Adrenal gland (tissue), 9 donors: ENCODE measurements at regions not wholly inside any gene's neighbourhood (a gene's known extent, or its start where the extent isn't known, plus 50 kb on each side); places are given as distances from the start of the nearest gene placed in this dataset.

ENCODE experiments used
- DNase-seq, 7 donors: peaks; one replicate each; pipeline ENCODE4 v3.0.0-alpha.2; 2019 to 2020
- H3K27ac ChIP-seq, 5 donors: fragments of 200-600 bp; sonication (generic) in 4 of 5; 1 replicate in 3 of 5; 2 replicates in 2 of 5; pipeline versions ENCODE4 v1.5.1 to v1.8.0; 2016 to 2020; ENCODE audit warnings: mild to moderate bottlenecking in 1 of 5
- H3K27me3 ChIP-seq: fragments of 200-600 bp; 2 replicates; pipeline ENCODE4 v1.8.0; 2021
- H3K36me3 ChIP-seq, 2 donors: fragments of 200-600 bp; replicated peaks in 1 of 2; 1 replicate in 1 of 2; 2 replicates in 1 of 2; pipeline versions ENCODE4 v1.5.1 to v1.8.0; 2018 to 2022
- H3K4me1 ChIP-seq, 2 donors: fragments of 200-600 bp; replicated peaks in 1 of 2; 1 replicate in 1 of 2; 2 replicates in 1 of 2; pipeline versions ENCODE4 v1.5.1 to v1.8.0; 2018 to 2021
- H3K4me3 ChIP-seq, 4 donors: fragments of 200-600 bp; sonication (generic) in 3 of 4; one replicate each; pipeline ENCODE4 v1.5.1; 2016 to 2018
- H3K9me3 ChIP-seq, 3 donors: fragments of 200-600 bp; sonication (generic) in 1 of 3; replicated peaks in 1 of 3; 1 replicate in 2 of 3; 2 replicates in 1 of 3; pipeline versions ENCODE4 v1.5.1 to v1.8.0; 2016 to 2021
- CTCF ChIP-seq, 6 experiments: fragments of 450-650 bp in 4 of 6; fragments of 200-600 bp in 2 of 6; sonication (generic) in 1 of 6; IDR thresholded peaks; 1 replicate in 5 of 6; 2 replicates in 1 of 6; pipeline versions ENCODE4 v1.5.1 to v1.8.0; 2016 to 2021; ENCODE audit warnings: antibody characterized with exemption in 6 of 6, mild to moderate bottlenecking in 2 of 6, moderate library complexity in 1 of 6
- POLR2A ChIP-seq, 2 donors: fragments of 450-650 bp; IDR thresholded peaks; one replicate each; pipeline ENCODE4 v1.6.1; 2017; ENCODE audit warnings: antibody characterized with exemption in 2 of 2, mild to moderate bottlenecking in 2 of 2, moderate library complexity in 1 of 2
- WGBS, 4 donors: extraction: QIAGEN DNeasy Blood & Tissue Kit in 2 of 4; methylation state at CpG; one replicate each; pipeline versions ENCODE4 v1.1.5 to v1.1.7; 2013 to 2017; 5-methylcytosine and 5-hydroxymethylcytosine counted together
- intact Hi-C, 2 donors: fragments of 100-400 bp; cut with DNase I; formaldehyde crosslinking; loops; one replicate each; pipeline versions ENCODE4 v1.14.1 to v1.15.0; 2022 to 2023
- donor health status: healthy with polysubstance abuse.
- donor health status: Bipolar disorder and iron deficiency.
- donor health status: DM: yes; HTN: yes; CAD: no.
- donor health status: DM: no; HTN: no; CAD: no.
- donor health status: DM: no; HTN: no; CAD: no.

- Histone ChIP-seq H3K4me1 (no peaks in the 10 kb centered on the region), H3K4me3 (no peak overlapping the region), H3K27ac (no peak overlapping the region), H3K36me3 (no peaks in the 10 kb centered on the region), H3K27me3 (no peaks in the 10 kb centered on the region), H3K9me3 (no peaks in the 10 kb centered on the region)
- TF ChIP-seq POLR2A (IDR thresholded peaks at IDR 0.05) (no peak), CTCF (IDR thresholded peaks at IDR 0.05) (no peak)
- 59 to 63% (median 60%) methylated on average over 2 of the region's 2 CpGs for WGBS, 4 donors
- no peak for DNase-seq
- intact Hi-C loops, result no loop called here
Observed at GRCh38 chr20:11170565-11170964, 496.8 kb upstream of the JAG1 start.

GRCh38 chr20:11172881-11173280, 499.1 kb upstream of the JAG1 start:
- no peak overlapping the region for H3K27ac ChIP-seq
- H3K27me3 ChIP-seq, result no peaks in the 10 kb centered on the region
- H3K9me3 ChIP-seq, result no peaks in the 10 kb centered on the region
- no peak for DNase-seq
- H3K4me3 ChIP-seq, result no peak overlapping the region
- no peak for TF ChIP-seq POLR2A (IDR thresholded peaks at IDR 0.05)
- no peak for TF ChIP-seq CTCF (IDR thresholded peaks at IDR 0.05)
- no peaks in the 10 kb centered on the region for H3K4me1 ChIP-seq
- no peaks in the 10 kb centered on the region for H3K36me3 ChIP-seq
- intact Hi-C loops, result no loop called here
- WGBS, 4 donors, result 63 to 78% (median 70%) methylated on average over 1 of the region's 1 CpG

DNA sequence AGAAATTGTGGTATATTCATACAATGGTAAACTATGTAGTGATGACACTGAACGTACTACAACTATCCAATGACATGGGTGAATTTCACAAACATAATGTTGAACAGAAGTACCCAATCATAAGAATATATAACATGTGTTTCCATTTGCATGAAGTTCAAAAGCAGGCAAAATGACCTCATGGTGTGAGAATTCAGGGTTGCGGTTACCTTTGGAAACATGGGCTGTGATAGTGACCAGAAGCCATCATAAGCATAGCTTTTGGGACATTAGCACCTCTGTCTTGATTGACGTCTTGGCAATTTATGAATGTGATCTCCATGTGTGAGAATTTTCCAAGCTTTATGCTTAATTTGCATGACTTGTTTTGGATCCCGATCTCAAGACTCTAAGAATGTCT, 500.1 kb upstream of the JAG1 start:
- Histone ChIP-seq H3K27ac (no peak overlapping the region), H3K9me3 (no peaks in the 10 kb centered on the region), H3K4me1 (no peaks in the 10 kb centered on the region), H3K36me3 (no peaks in the 10 kb centered on the region), H3K4me3 (no peak overlapping the region), H3K27me3 (no peaks in the 10 kb centered on the region)
- intact Hi-C loops, result no loop called here
- WGBS, 4 donors, result 84 to 88% (median 87%) methylated on average over 4 of the region's 4 CpGs
- no peak for DNase-seq
- TF ChIP-seq CTCF (IDR thresholded peaks at IDR 0.05), result no peak
- no peak for TF ChIP-seq POLR2A (IDR thresholded peaks at IDR 0.05)

GRCh38 chr20:11174861-11175260, 501.1 kb upstream of the JAG1 start:
- Histone ChIP-seq H3K27me3 (no peaks in the 10 kb centered on the region), H3K4me1 (no peaks in the 10 kb centered on the region), H3K9me3 (no peaks in the 10 kb centered on the region), H3K36me3 (no peaks in the 10 kb centered on the region), H3K27ac (no peak overlapping the region), H3K4me3 (no peak overlapping the region)
- DNase-seq, result no peak
- intact Hi-C loops, result no loop called here
- whole genome bisulfite sequencing, 4 donors, result 66 to 74% (median 71%) methylated on average over 5 of the region's 5 CpGs
- TF ChIP-seq CTCF (IDR thresholded peaks at IDR 0.05) (no peak), POLR2A (IDR thresholded peaks at IDR 0.05) (no peak)
